ENCODE measurements at regions not wholly inside any gene's neighbourhood (a gene's known extent, or its start where the extent isn't known, plus 50 kb on each side); places are given as distances from the start of the nearest gene placed in this dataset.

DNA sequence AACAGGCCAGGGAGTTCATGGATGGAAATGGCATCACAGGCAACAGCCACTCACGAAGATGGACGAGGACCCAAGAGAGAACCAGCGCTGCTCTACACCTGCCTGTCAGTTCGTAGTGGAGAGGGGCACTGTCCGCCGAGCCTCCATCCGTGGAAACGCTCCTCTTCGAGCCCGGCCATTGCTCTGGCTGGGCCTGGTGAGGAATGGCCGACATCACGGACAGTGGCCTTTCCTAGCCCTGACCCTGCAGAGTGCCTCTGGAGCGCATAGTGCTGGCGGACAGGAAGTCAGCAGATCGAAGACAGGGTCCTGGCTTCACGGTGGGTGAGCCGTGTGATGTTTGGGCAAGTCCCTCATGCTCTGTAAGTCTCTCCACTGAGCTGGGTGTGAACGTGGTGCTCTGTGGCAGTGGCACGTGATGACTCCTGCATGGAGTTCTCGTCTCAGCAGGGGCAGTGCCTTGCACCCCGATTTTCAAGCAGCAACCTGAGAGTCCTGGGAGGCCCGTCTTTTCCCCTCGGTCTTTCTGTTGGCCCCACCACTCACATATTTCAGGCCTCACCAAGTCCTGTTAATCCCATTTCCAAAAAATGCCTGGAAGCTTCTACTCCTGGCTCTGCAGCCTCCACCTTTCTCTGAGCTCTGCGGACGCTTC lies 214.4 kb downstream of the ERMARD start:
- no peak for DNase-seq (ENCODE audit: low read depth)

GRCh38 chr6:169965239-169965638 lies 213.8 kb downstream of the ERMARD start:
- no peak for DNase-seq (ENCODE audit: low read depth)

DNA sequence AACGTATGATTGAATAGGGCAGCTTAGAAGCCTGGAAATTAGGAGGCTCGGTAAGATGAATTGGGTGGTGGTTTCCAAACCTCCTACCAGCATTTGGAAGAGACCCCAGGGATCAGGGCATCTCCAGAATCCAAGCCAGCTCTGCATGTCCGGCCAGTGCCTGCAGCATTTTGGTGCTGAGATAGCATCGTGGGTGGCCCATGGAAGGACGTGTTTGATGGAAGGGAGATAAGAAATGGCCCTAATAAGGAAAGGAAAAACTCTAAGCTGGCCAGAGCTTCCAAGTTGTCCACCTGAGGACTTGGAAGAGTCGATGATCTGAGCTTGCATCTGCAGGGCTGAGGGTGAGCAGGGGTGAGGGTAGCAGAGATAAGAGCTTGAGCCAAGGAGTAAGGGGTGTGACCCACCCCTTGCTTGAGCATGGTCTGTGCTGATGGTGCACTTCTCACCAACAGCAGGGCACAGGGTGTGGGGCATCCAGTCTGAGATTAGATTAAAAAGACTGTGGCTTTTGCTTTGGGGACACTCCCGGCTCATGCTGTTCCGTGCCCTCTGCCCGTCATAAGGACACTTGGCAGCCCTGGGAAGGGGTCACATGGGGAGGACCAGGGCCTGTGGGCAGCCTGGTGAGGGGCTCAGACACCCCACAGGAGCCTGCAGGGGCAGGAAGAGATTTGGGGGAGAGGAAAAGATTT lies 213.2 kb downstream of the ERMARD start:
- no peak for DNase-seq (ENCODE audit: low read depth)

DNA sequence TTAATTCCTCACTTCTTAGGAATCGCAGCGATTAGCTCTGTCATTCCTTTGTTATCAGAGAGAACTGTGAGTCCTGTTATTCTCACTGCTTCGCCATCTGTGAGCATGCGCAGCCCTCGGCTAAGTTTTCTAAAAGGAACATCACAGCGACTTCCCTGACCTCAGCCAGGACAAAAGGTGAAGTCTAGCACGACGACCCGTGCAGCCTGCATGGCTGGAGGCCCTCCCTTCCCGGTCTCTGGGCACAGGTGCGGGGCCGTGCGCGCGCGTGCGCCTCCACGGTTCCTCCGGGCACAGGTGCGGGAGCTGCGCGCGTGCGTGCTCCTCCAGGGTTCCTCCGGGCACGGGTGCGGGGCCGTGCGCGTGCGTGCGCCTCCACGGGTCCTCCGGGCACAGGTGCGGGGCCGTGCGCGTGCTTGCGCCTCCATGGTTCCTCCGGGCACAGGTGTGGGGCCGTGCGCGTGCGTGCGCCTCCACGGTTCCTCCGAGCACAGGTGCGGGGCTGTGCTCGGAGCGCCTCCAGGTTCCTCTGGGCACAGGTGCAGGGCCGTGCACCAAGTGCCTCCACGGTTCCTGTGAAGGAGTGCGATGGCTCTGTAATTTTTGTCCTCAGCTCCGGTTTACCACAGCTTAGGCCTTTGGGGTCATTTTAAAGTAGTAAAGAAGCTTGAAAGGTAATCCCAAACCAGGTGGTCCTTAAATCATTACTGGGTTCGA lies 212.3 kb downstream of the ERMARD start:
- no peak for DNase-seq (ENCODE audit: low read depth)

GRCh38 chr6:169962604-169963469 lies 211.4 kb downstream of the ERMARD start:
- no peak for DNase-seq (ENCODE audit: low read depth)

- no peak for DNase-seq (ENCODE audit: low read depth)
These were observed 210.5 kb downstream of the ERMARD start for GRCh38 chr6:169961772-169962561.

- no peak for DNase-seq (ENCODE audit: low read depth)
These were observed 209.6 kb downstream of the ERMARD start for GRCh38 chr6:169960886-169961611.

GRCh38 chr6:169960521-169960885 lies 209.1 kb downstream of the ERMARD start:
- no peak for DNase-seq (ENCODE audit: low read depth)

GRCh38 chr6:169960003-169960344 lies 208.6 kb downstream of the ERMARD start:
- DNase-seq (ENCODE audit: low read depth), result no peak

DNA sequence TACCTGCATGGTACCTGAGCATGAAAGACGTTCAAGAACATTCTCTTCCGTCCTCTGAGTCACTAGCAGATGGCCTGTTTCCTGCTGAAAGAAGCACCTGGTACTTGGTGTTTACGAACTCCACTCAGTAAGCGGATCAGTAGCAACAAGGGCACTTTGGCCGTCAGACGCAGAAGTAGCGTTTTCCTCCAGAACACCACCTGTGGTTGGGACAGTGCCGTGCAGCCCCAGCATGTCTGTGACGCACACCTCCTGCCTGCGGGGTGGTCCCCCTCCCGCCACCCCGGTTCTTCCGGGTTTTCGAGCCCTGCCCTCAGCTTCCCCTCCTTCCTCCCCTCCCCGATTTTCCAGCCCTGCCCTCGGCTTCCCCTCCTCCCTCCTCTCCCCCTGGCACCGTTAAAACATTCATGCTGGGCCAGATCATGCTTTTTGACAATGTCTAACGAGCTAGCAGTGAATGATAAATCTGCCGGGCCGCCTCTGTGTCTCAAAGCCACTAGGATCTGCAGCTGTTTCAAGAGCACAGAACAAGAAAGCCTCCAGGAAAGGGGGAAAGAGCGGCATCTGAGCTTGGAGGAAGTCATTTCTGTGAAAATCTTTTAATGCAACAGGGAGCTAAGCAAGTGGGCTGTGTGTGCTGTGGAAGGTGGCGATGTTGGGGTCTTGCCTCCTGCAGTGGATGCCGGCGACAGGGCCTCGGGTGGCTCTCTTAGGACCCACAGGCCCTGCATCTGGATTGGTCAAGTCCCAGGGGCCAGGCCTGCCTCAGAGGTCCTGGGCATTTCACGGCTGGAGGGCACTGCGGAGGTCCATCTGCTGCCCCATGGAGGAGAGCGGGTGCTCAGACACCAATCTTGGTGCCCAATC lies 207.9 kb downstream of the ERMARD start:
- DNase-seq (ENCODE audit: low read depth), result no peak

GRCh38 chr6:169958510-169958909 lies 207.1 kb downstream of the ERMARD start:
- no peak for DNase-seq (ENCODE audit: low read depth)

- DNase-seq (ENCODE audit: low read depth), result no peak
These were observed 206.0 kb downstream of the ERMARD start for GRCh38 chr6:169957351-169957963.

- no peak for DNase-seq (ENCODE audit: low read depth)
These were observed 205.2 kb downstream of the ERMARD start for GRCh38 chr6:169956580-169956979.

DNA sequence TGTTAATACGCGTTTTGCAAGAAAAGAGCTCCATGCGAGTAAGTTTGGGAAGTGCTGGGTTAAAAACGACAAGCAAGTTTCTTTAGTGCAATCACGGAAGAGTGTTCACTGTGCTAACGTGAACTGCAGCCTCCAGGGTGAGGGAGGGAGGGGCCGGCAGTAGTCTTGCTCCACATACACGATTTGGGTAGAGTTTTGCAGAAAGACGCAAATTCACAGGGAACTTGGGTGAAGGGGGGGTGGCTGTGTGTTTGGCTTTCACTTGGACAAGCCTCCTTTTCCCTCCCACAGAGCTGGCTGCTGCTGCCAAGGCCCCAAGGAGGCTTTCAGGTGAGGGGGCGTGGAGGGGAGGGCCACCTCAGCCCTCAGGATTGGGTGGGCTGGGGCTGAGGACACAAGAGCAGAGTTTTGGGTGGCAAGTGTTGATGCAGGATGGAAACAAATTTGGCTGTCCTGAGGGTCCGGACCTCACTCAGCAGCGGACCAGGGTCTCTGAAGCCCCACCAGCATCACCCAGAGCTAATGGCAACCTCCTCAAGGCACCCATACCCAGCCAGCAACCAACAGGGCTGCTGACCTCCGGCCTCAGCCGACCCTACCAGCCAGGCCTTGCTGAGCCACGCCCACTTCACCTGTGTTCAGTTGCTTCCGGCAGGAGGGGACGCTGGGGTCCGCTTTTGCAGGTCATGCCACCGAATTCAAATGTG lies 204.5 kb downstream of the ERMARD start:
- DNase-seq (ENCODE audit: low read depth), result no peak

DNA sequence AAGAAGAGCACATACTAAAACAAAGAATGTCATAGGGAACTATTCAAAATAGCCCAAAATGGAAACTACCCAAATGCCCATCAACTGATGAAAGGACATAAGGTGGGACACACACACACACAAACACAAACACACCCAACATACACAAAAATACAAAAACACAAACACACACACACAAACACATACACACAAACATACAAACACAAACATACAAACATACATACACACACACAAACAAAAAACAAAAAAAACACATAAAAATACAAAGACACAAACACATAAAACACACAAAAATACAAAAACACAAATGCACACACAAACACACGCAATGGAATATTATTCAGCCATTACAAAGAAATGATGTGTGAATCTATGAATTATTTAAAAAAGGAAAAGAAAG lies 203.6 kb downstream of the ERMARD start:
- DNase-seq (ENCODE audit: low read depth), result no peak

GRCh38 chr6:169953686-169954085 lies 202.3 kb downstream of the ERMARD start:
- DNase-seq (ENCODE audit: low read depth), result no peak

GRCh38 chr6:169950558-169950957 lies 199.1 kb downstream of the ERMARD start:
- no peak for DNase-seq (ENCODE audit: low read depth)

DNA sequence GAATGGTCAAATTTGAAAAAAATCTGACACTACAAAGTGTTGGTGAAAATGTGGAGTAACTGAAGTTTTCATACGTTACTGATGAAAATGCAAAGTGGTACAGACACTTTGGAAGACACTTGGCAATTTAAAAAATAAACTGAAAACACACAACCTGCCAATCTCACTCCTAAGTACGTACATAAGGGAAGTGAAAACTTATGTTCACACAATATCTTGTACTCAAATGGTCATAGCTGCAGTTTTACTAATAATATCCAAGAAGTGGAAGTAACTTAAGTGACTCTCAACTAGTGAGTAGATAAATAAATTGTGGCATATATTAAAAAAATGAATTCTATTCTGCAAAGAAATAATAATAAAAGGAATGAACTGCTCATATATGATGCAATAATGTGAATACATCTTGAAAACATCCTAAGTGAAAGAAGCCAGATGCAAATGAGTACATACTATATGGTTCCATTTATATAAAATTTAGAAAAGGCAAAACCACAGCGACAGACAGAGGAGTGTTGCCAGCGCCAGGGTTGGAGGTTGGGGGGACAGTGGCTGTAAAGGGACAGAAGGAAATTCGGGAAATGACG lies 198.2 kb downstream of the ERMARD start:
- DNase-seq (ENCODE audit: low read depth), result no peak

- no peak for DNase-seq (ENCODE audit: low read depth)
These were observed 195.5 kb downstream of the ERMARD start for GRCh38 chr6:169946971-169947370.

Measured in stimulated activated CD8-positive, alpha-beta memory T cell treated with anti-CD3 and anti-CD28 coated beads, Interleukin-4, amount 100 ng/mL, for 24 hours (primary cell).